Activated naive CD4-positive, alpha-beta T cell treated with anti-CD3 and anti-CD28 coated beads for 36 hours (primary cell): ENCODE measurements at regions not wholly inside any gene's neighbourhood (a gene's known extent, or its start where the extent isn't known, plus 50 kb on each side); places are given as distances from the start of the nearest gene placed in this dataset.
"Not testable (repeated sequence)": the region's sequence is repeated elsewhere in the genome, so short reads cannot be mapped to it uniquely, and the experiment has no call there.

Experiments used
- CTCF ChIA-PET: fragments of 350-600 bp; sonication (Branson Sonifier 250); formaldehyde crosslinking; loops from one replicate; lab custom pipeline; 2021; ENCODE audit warnings: antibody characterized with exemption; lab: Charles Lee
- DNase-seq: peaks from one replicate; pipeline ENCODE4 v3.0.0-alpha.2; 2020
- H3K27ac Mint-ChIP-seq: one replicate; pipeline ENCODE4 v1.8.0; 2021; ENCODE audit warnings: mild to moderate bottlenecking, mixed read lengths
- H3K27me3 Mint-ChIP-seq: one replicate; pipeline ENCODE4 v1.8.0; 2021; ENCODE audit warnings: low read depth, mixed read lengths
- H3K36me3 Mint-ChIP-seq: one replicate; pipeline ENCODE4 v1.8.0; 2021; ENCODE audit warnings: low read depth, mixed read lengths
- H3K4me1 Mint-ChIP-seq: one replicate; pipeline ENCODE4 v1.8.0; 2021; ENCODE audit warnings: low read depth, mixed read lengths
- H3K4me3 Mint-ChIP-seq: one replicate; pipeline ENCODE4 v1.8.0; 2021; ENCODE audit warnings: mild to moderate bottlenecking, moderate library complexity, mixed read lengths
- H3K9me3 Mint-ChIP-seq: one replicate; pipeline ENCODE4 v1.8.0; 2021; ENCODE audit warnings: mixed read lengths
- intact Hi-C: fragments of 100-400 bp; cut with micrococcal nuclease; formaldehyde crosslinking; loops from one replicate; pipeline ENCODE4 v1.15.1; 2023

- Mint-ChIP-seq H3K9me3 (peaks cover 1% of the 10 kb centered on the region), H3K27ac (no peak overlapping the region), H3K4me1 (no peaks in the 10 kb centered on the region), H3K36me3 (no peaks in the 10 kb centered on the region), H3K27me3 (no peaks in the 10 kb centered on the region), H3K4me3 (no peak overlapping the region)
- DNase-seq: no peak
- intact Hi-C loops: no loop called here
- CTCF ChIA-PET: no interaction called here
These were observed 1384.3 kb upstream of the PCDH20 start for GRCh38 chr13:62799931-62800436.

DNA sequence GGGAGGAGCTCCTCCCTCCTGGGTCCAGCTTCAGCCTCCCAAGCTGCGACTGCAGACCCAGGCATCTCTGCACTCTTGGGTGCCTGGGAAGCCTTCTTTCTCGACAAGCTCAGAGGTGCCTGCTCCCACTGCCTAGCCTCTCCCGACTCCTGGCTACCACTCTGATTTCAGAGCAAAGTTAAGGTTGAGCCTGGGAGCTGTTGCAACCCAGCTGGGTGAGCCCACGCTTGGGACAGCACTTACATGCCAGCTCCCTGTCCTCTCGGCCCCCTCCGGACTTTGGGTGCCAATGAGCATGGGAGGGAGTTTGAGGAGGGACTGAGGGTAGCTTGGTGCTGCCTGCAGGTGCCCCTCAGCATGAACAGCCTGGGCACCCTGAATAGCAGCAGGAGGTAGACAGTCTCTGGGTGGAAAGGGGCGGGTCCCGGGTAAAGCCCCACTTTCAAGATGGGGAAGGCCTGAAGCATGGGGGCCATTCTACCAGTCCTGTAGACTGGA is 1383.4 kb upstream of the PCDH20 start:
- H3K27me3 Mint-ChIP-seq: no peaks in the 10 kb centered on the region
- no peak for DNase-seq
- intact Hi-C loops: no loop called here
- peaks cover 1% of the 10 kb centered on the region for H3K9me3 Mint-ChIP-seq
- no peak overlapping the region for H3K4me3 Mint-ChIP-seq
- no peak overlapping the region for H3K27ac Mint-ChIP-seq
- no peaks in the 10 kb centered on the region for H3K4me1 Mint-ChIP-seq
- no peaks in the 10 kb centered on the region for H3K36me3 Mint-ChIP-seq
- CTCF ChIA-PET: no interaction called here

GRCh38 chr13:62793850-62794249 is 1378.2 kb upstream of the PCDH20 start:
- Mint-ChIP-seq H3K27me3 (no peaks in the 10 kb centered on the region), H3K4me3 (no peak overlapping the region), H3K9me3 (no peaks in the 10 kb centered on the region), H3K4me1 (no peaks in the 10 kb centered on the region), H3K36me3 (no peaks in the 10 kb centered on the region), H3K27ac (no peak overlapping the region)
- CTCF ChIA-PET: no interaction called here
- no peak for DNase-seq
- intact Hi-C loops: no loop called here

- H3K36me3 Mint-ChIP-seq: no peaks in the 10 kb centered on the region
- DNase-seq: no peak
- no peaks in the 10 kb centered on the region for H3K4me1 Mint-ChIP-seq
- peaks cover 3% of the 10 kb centered on the region for H3K9me3 Mint-ChIP-seq
- intact Hi-C loops: no loop called here
- no peaks in the 10 kb centered on the region for H3K27me3 Mint-ChIP-seq
- H3K27ac Mint-ChIP-seq: no peak overlapping the region
- CTCF ChIA-PET: no interaction called here
- H3K4me3 Mint-ChIP-seq: no peak overlapping the region
These were observed 1366.2 kb upstream of the PCDH20 start for GRCh38 chr13:62781866-62782265.

DNA sequence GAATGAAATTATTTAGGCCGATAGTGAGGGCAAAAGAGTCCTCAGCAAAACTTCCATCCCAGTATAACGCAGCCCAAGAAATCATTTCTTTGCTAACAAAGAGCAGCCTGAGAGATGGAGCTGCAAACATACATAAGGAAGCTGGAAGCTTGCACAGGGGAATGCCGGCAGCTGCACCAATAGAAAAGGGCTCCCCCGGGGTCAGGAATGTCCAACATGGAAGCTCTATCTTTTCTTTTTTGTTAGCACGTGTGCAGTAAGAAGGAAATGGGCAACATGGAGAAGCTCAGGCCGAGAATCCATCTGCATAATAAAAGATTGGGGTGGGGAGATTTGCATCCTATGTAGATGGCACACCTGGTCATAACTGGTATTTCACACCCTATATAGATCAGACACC is 1363.5 kb upstream of the PCDH20 start:
- CTCF ChIA-PET: no interaction called here
- no peak for DNase-seq
- no peak overlapping the region for H3K27ac Mint-ChIP-seq
- H3K4me3 Mint-ChIP-seq: no peak overlapping the region
- peaks cover 3% of the 10 kb centered on the region for H3K9me3 Mint-ChIP-seq
- intact Hi-C loops: no loop called here
- no peaks in the 10 kb centered on the region for H3K36me3 Mint-ChIP-seq
- H3K4me1 Mint-ChIP-seq: no peaks in the 10 kb centered on the region
- no peaks in the 10 kb centered on the region for H3K27me3 Mint-ChIP-seq

- no peaks in the 10 kb centered on the region for H3K36me3 Mint-ChIP-seq
- no peak overlapping the region for H3K4me3 Mint-ChIP-seq
- no peaks in the 10 kb centered on the region for H3K27me3 Mint-ChIP-seq
- peaks cover 7% of the 10 kb centered on the region for H3K9me3 Mint-ChIP-seq
- H3K27ac Mint-ChIP-seq: no peak overlapping the region
- H3K4me1 Mint-ChIP-seq: no peaks in the 10 kb centered on the region
- intact Hi-C loops: no loop called here
- no peak for DNase-seq
- CTCF ChIA-PET: no interaction called here
These were observed 1351.8 kb upstream of the PCDH20 start for GRCh38 chr13:62767473-62767872.

DNA sequence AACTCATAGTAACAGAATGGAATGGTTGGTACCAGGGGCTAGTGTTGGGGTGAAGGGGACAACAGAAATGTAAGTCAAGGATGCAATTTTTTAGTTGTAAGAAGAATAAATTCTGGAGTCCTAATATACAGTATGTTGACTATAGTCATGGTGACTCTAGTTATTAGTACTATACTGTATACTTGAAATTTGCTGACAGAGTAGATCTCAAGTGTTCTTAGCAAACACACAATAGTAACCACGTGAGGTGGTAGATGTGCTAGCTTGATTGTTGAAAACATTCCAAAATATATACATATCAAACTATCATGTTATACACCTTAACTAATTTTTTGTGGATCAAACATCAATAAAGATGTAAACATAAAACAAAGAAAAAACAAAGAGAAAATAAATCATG is 1345.1 kb upstream of the PCDH20 start:
- H3K9me3 Mint-ChIP-seq: peaks cover 17% of the 10 kb centered on the region
- H3K4me1 Mint-ChIP-seq: no peaks in the 10 kb centered on the region
- no peak for DNase-seq
- intact Hi-C loops: no loop called here
- H3K36me3 Mint-ChIP-seq: no peaks in the 10 kb centered on the region
- no peaks in the 10 kb centered on the region for H3K27me3 Mint-ChIP-seq
- no peak overlapping the region for H3K4me3 Mint-ChIP-seq
- CTCF ChIA-PET: no interaction called here
- H3K27ac Mint-ChIP-seq: no peak overlapping the region

DNA sequence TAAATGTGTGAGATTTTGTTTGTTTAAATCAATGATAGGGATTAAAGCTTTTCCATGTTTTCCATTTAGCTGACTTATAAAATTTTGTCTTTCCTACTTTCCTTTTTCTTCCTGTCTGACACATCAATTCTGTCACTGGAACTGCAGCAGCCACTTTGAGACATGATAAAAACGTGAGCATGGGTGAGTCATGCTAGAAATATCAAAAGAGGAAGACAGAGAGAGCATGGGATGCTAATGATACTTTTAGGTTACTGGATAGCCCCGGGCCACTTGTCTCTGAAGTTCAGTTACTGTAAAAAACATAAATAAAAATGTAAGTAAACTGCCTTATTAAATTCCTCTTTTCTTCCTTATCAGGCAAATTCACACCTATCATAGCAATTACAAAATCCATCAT is 1332.0 kb upstream of the PCDH20 start:
- intact Hi-C loops: no loop called here
- H3K4me3 Mint-ChIP-seq: no peak overlapping the region

GRCh38 chr13:62747152-62747551 is 1331.5 kb upstream of the PCDH20 start:
- Mint-ChIP-seq H3K4me3 (no peak overlapping the region), H3K27ac (no peak overlapping the region), H3K9me3 (peaks cover 8% of the 10 kb centered on the region), H3K4me1 (no peaks in the 10 kb centered on the region), H3K36me3 (no peaks in the 10 kb centered on the region), H3K27me3 (no peaks in the 10 kb centered on the region)
- CTCF ChIA-PET: no interaction called here
- intact Hi-C loops: no loop called here
- DNase-seq: no peak

More for the DNA sequence above, 1332.0 kb upstream of the PCDH20 start:
- CTCF ChIA-PET: no interaction called here
- no peak overlapping the region for H3K27ac Mint-ChIP-seq
- no peaks in the 10 kb centered on the region for H3K27me3 Mint-ChIP-seq
- no peaks in the 10 kb centered on the region for H3K36me3 Mint-ChIP-seq
- DNase-seq: no peak
- no peaks in the 10 kb centered on the region for H3K4me1 Mint-ChIP-seq
- peaks cover 10% of the 10 kb centered on the region for H3K9me3 Mint-ChIP-seq

- intact Hi-C loops, DNase-seq, H3K36me3 Mint-ChIP-seq, H3K27ac Mint-ChIP-seq, H3K27me3 Mint-ChIP-seq, H3K4me1 Mint-ChIP-seq, H3K4me3 Mint-ChIP-seq, CTCF ChIA-PET: not testable (repeated sequence)
- peaks cover 23% of the 10 kb centered on the region for H3K9me3 Mint-ChIP-seq
These were observed 1314.1 kb upstream of the PCDH20 start for GRCh38 chr13:62729746-62730145.

GRCh38 chr13:62721893-62722292 is 1306.2 kb upstream of the PCDH20 start:
- H3K27ac Mint-ChIP-seq: no peak overlapping the region
- CTCF ChIA-PET: no interaction called here
- H3K9me3 Mint-ChIP-seq: peaks cover 14% of the 10 kb centered on the region
- H3K4me1 Mint-ChIP-seq: no peaks in the 10 kb centered on the region
- H3K36me3 Mint-ChIP-seq: no peaks in the 10 kb centered on the region
- no peaks in the 10 kb centered on the region for H3K27me3 Mint-ChIP-seq
- H3K4me3 Mint-ChIP-seq: no peak overlapping the region
- no peak for DNase-seq
- intact Hi-C loops: no loop called here

- H3K4me1 Mint-ChIP-seq, intact Hi-C loops, H3K36me3 Mint-ChIP-seq, CTCF ChIA-PET, H3K27me3 Mint-ChIP-seq, DNase-seq, H3K9me3 Mint-ChIP-seq, H3K4me3 Mint-ChIP-seq, H3K27ac Mint-ChIP-seq: not testable (repeated sequence)
These were observed 1296.3 kb upstream of the PCDH20 start for GRCh38 chr13:62711948-62712347.

DNA sequence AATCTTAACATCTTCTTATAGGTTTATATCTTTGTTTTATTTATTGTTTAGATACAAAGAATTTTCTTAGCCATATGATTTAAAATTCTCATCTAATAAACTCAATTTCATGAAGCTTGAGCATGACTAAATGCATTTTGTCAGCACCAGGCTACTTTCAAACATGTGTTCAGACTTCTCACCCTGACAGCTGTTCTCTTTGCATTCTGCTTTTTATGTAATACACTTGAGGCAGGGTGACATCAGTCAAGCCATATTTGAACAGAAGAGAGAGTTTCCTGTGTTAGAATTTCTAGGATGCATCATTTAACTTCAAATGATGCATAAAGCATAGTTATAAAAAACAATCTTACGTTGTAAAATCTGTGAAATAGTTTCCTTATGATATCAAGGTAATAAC is 1295.1 kb upstream of the PCDH20 start:
- no peaks in the 10 kb centered on the region for H3K36me3 Mint-ChIP-seq
- no peak for DNase-seq
- intact Hi-C loops: no loop called here
- no peaks in the 10 kb centered on the region for H3K27me3 Mint-ChIP-seq
- CTCF ChIA-PET: no interaction called here
- H3K4me3 Mint-ChIP-seq: no peak overlapping the region
- no peaks in the 10 kb centered on the region for H3K4me1 Mint-ChIP-seq
- H3K9me3 Mint-ChIP-seq: peaks cover 8% of the 10 kb centered on the region
- H3K27ac Mint-ChIP-seq: no peak overlapping the region

- Mint-ChIP-seq H3K27ac (no peak overlapping the region), H3K4me1 (no peaks in the 10 kb centered on the region), H3K36me3 (no peaks in the 10 kb centered on the region), H3K9me3 (peaks cover 7% of the 10 kb centered on the region), H3K27me3 (no peaks in the 10 kb centered on the region), H3K4me3 (no peak overlapping the region)
- no peak for DNase-seq
- intact Hi-C loops: no loop called here
- CTCF ChIA-PET: no interaction called here
These were observed 1290.4 kb upstream of the PCDH20 start for GRCh38 chr13:62706048-62706447.
